ENCODE measurements at regions not wholly inside any gene's neighbourhood (a gene's known extent, or its start where the extent isn't known, plus 50 kb on each side); places are given as distances from the start of the nearest gene placed in this dataset.

DNA sequence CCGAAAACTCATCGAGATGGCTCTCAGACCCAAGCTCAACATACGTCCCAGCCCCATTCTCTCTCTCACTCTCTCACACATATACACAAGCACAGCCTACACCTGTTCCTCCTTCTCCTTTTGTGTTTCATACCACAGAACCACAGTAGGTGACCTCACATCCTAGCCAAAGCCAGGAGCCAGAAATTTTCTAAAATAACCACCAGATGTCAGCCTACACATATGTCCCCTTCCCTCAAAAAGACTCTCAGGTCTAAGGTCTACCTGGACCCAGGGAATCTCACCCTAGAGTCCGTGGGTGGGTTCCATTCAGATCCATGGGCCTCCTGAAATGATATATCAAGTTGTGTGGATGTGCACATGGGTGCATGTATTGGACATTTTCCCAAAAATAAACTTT is 104.2 kb upstream of the IPO5 start (continued):
- TF ChIP-seq, protein P1, sequence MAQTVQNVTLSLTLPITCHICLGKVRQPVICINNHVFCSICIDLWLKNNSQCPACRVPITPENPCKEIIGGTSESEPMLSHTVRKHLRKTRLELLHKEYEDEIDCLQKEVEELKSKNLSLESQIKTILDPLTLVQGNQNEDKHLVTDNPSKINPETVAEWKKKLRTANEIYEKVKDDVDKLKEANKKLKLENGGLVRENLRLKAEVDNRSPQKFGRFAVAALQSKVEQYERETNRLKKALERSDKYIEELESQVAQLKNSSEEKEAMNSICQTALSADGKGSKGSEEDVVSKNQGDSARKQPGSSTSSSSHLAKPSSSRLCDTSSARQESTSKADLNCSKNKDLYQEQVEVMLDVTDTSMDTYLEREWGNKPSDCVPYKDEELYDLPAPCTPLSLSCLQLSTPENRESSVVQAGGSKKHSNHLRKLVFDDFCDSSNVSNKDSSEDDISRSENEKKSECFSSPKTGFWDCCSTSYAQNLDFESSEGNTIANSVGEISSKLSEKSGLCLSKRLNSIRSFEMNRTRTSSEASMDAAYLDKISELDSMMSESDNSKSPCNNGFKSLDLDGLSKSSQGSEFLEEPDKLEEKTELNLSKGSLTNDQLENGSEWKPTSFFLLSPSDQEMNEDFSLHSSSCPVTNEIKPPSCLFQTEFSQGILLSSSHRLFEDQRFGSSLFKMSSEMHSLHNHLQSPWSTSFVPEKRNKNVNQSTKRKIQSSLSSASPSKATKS (CRISPR knock-in tag; IDR thresholded peaks at IDR 0.05): no peak
- TF ChIP-seq ZFPM2 (CRISPR knock-in tag; IDR thresholded peaks at IDR 0.05) (no peak), NR2F6 (CRISPR knock-in tag; IDR thresholded peaks at IDR 0.05) (no peak), TFE3 (CRISPR knock-in tag; IDR thresholded peaks at IDR 0.05) (no peak), ZNF3 (CRISPR knock-in tag; IDR thresholded peaks at IDR 0.05) (no peak)

- no peak overlapping the region for H3K4me2 ChIP-seq (ENCODE audit: insufficient read depth, low read length)
- no peak for DNase-seq (ENCODE audit: extremely low read depth in 1 of 4, low spot score in 3 of 4)
- H3K27me3 ChIP-seq (ENCODE audit: control insufficient read depth in 2 of 2, insufficient read depth in 2 of 2, low read length in 2 of 2): no peaks in the 10 kb centered on the region; a peak in 1 of 5 replicates
- no peaks in the 10 kb centered on the region for H3K9me1 ChIP-seq (ENCODE audit: control insufficient read depth, insufficient read depth, low read length)
- H3K9ac ChIP-seq (ENCODE audit: insufficient read depth in 1 of 2, low read depth in 2 of 2, low read length in 2 of 2): no peak overlapping the region
- no peak for FAIRE-seq
- ChIA-PET POLR2A (no interaction called here), CTCF (ENCODE audit: low intra/inter-chr PET ratio) (interaction anchor here (1.3 kb wide), 1 partner anchor 60 kb away, joined by 5 read pairs; no protein-coding TSS in a partner anchor)
- H3K36me3 ChIP-seq (ENCODE audit: control insufficient read depth, insufficient read depth, low read length): no peaks in the 10 kb centered on the region
- H3K9me3 ChIP-seq (replicated peaks; ENCODE audit: control insufficient read depth, insufficient read depth, low read depth, low read length): no peaks in the 10 kb centered on the region
- intact Hi-C loops (cut with micrococcal nuclease) (no loop called here), in situ Hi-C loops (cut with MboI) (loop anchor here (10.0 kb wide), 1 partner anchor 824 kb away; no protein-coding TSS in a partner anchor)
- no peaks in the 10 kb centered on the region for H4K20me1 ChIP-seq (replicated peaks; ENCODE audit: control insufficient read depth, insufficient read depth, low read length)
- no peak overlapping the region for H3K27ac ChIP-seq (ENCODE audit: extremely low read depth, low read depth, low read length)
- no peaks in the 10 kb centered on the region for H3K79me2 ChIP-seq (ENCODE audit: control insufficient read depth, insufficient read depth, low read length)
- 0% methylated on average over 4 of the region's 4 CpGs for WGBS (ENCODE audit: insufficient coverage, low coverage, missing lambda C conversion rate)
- H2AFZ ChIP-seq (ENCODE audit: low read depth, low read length): no peak overlapping the region
- H3K4me3 ChIP-seq: no peak overlapping the region
- no peak for ATAC-seq
- no TSS peak for BruUV-seq (replicated peaks)
- no peaks in the 10 kb centered on the region for H3K4me1 ChIP-seq (replicated peaks in 1 of 2; ENCODE audit: control insufficient read depth in 2 of 2, insufficient read depth in 2 of 2, low read length in 2 of 2)
- TF ChIP-seq, protein P2, sequence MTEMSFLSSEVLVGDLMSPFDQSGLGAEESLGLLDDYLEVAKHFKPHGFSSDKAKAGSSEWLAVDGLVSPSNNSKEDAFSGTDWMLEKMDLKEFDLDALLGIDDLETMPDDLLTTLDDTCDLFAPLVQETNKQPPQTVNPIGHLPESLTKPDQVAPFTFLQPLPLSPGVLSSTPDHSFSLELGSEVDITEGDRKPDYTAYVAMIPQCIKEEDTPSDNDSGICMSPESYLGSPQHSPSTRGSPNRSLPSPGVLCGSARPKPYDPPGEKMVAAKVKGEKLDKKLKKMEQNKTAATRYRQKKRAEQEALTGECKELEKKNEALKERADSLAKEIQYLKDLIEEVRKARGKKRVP (CRISPR knock-in tag; IDR thresholded peaks at IDR 0.05): peak; percentile 60; the same call in 1 of the 2 replicates
- TF ChIP-seq THRAP3 (IDR thresholded peaks at IDR 0.05; ENCODE audit: borderline replicate concordance) (no peak), RBM15 (IDR thresholded peaks at IDR 0.05; ENCODE audit: insufficient read depth, low read length) (no peak), ZNF143 (CRISPR knock-in tag; IDR thresholded peaks at IDR 0.05) (no peak), NR2C2 (CRISPR knock-in tag; IDR thresholded peaks at IDR 0.05) (no peak), NR2C2 (tag; IDR thresholded peaks at IDR 0.05) (no peak), CHCHD3 (CRISPR knock-in tag; IDR thresholded peaks at IDR 0.05) (no peak), MYC (IDR thresholded peaks at IDR 0.05; ENCODE audit: low read depth, low read length) (peak; percentile 64), MYC (CRISPR knock-in tag; IDR thresholded peaks at IDR 0.05; ENCODE audit: borderline replicate concordance, low read depth) (no peak)
- TF ChIP-seq, protein P3, sequence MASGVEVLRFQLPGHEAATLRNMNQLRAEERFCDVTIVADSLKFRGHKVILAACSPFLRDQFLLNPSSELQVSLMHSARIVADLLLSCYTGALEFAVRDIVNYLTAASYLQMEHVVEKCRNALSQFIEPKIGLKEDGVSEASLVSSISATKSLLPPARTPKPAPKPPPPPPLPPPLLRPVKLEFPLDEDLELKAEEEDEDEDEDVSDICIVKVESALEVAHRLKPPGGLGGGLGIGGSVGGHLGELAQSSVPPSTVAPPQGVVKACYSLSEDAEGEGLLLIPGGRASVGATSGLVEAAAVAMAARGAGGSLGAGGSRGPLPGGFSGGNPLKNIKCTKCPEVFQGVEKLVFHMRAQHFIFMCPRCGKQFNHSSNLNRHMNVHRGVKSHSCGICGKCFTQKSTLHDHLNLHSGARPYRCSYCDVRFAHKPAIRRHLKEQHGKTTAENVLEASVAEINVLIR (CRISPR knock-in tag; IDR thresholded peaks at IDR 0.05): no peak
Measured at GRCh38 chr13:97851269-97851668, 102.2 kb upstream of the IPO5 start.

Data from K562 (cell line).